Thyroid gland (tissue), 4 donors: ENCODE measurements at regions not wholly inside any gene's neighbourhood (a gene's known extent, or its start where the extent isn't known, plus 50 kb on each side); places are given as distances from the start of the nearest gene placed in this dataset.

Experiments used
- DNase-seq, 2 donors: peaks; one replicate each; pipeline ENCODE4 v3.0.0-alpha.2; 2019
- H3K27ac ChIP-seq, 3 donors: fragments of 200-600 bp; sonication (generic); 1 replicate in 2 of 3; 2 replicates in 1 of 3; pipeline ENCODE4 v1.5.1; 2016 to 2019; ENCODE audit warnings: mild to moderate bottlenecking in 1 of 3, moderate library complexity in 1 of 3
- H3K27me3 ChIP-seq: fragments of 200-600 bp; sonication (generic); one replicate; pipeline ENCODE4 v1.5.1; 2019
- H3K36me3 ChIP-seq, 2 donors: fragments of 200-600 bp; sonication (generic); one replicate each; pipeline ENCODE4 v1.5.1; 2016 to 2019
- H3K4me1 ChIP-seq, 2 donors: fragments of 200-600 bp; sonication (generic); one replicate each; pipeline ENCODE4 v1.5.1; 2017 to 2019
- H3K4me3 ChIP-seq, 3 donors: fragments of 200-600 bp; sonication (generic); replicated peaks in 1 of 3; 1 replicate in 2 of 3; 2 replicates in 1 of 3; pipeline ENCODE4 v1.5.1; 2016; ENCODE audit warnings: mild to moderate bottlenecking in 1 of 3
- H3K9me3 ChIP-seq: fragments of 200-600 bp; sonication (generic); one replicate; pipeline ENCODE4 v1.5.1; 2017
- POLR2A ChIP-seq, 2 donors: fragments of 450-650 bp; IDR thresholded peaks; one replicate each; pipeline ENCODE4 v1.6.1; 2017; ENCODE audit warnings: antibody characterized with exemption in 2 of 2, mild to moderate bottlenecking in 2 of 2, moderate library complexity in 1 of 2
- WGBS, 2 donors: methylation state at CpG; one replicate each; pipeline ENCODE4 v1.1.5; 2017; 5-methylcytosine and 5-hydroxymethylcytosine counted together
- intact Hi-C: fragments of 100-400 bp; cut with DNase I; formaldehyde crosslinking; loops from one replicate; pipeline ENCODE4 v1.15.1; 2023
- TF ChIP-seq, protein P1 (sequence below), 6 experiments: fragments of 200-600 bp in 3 of 6; fragments of 450-650 bp in 3 of 6; sonication (generic) in 3 of 6; IDR thresholded peaks; one replicate each; pipeline ENCODE4 v1.5.1; 2016 to 2019; ENCODE audit warnings: antibody characterized with exemption in 6 of 6, mild to moderate bottlenecking in 2 of 6, inconsistent platforms in 1 of 6, moderate library complexity in 1 of 6

DNA sequence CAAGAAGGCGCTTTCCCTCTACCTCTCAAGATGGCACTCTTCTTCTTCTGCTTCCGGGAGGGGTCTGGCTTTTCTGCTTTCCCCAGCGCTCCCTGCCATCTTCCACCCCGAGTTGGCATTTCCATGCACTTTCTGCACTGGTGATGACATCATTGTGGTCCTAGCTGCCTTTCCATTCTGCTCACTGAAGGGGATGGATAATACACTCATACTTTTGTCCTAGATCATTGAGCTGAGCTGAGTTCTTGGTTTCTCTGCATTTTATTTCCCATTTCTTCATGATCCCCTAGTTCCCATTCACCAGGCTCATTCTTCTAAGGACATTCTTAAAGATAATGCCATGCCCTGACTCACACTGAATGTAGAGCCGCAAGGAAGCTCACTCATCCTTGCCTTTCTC, 96.7 kb downstream of the EDN1 start:
- Histone ChIP-seq H3K27me3 (no peaks in the 10 kb centered on the region), H3K9me3 (no peaks in the 10 kb centered on the region), H3K36me3 (no peaks in the 10 kb centered on the region), H3K4me3 (no peak overlapping the region), H3K27ac (no peak overlapping the region), H3K4me1 (no peaks in the 10 kb centered on the region)
- WGBS, 2 donors = 85 to 87% methylated on average over 5 of the region's 5 CpGs
- no peak for TF ChIP-seq POLR2A (IDR thresholded peaks at IDR 0.05)
- TF ChIP-seq, protein P1, sequence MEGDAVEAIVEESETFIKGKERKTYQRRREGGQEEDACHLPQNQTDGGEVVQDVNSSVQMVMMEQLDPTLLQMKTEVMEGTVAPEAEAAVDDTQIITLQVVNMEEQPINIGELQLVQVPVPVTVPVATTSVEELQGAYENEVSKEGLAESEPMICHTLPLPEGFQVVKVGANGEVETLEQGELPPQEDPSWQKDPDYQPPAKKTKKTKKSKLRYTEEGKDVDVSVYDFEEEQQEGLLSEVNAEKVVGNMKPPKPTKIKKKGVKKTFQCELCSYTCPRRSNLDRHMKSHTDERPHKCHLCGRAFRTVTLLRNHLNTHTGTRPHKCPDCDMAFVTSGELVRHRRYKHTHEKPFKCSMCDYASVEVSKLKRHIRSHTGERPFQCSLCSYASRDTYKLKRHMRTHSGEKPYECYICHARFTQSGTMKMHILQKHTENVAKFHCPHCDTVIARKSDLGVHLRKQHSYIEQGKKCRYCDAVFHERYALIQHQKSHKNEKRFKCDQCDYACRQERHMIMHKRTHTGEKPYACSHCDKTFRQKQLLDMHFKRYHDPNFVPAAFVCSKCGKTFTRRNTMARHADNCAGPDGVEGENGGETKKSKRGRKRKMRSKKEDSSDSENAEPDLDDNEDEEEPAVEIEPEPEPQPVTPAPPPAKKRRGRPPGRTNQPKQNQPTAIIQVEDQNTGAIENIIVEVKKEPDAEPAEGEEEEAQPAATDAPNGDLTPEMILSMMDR (IDR thresholded peaks at IDR 0.05) = no peak
- no peak for DNase-seq
- intact Hi-C loops = no loop called here

DNA sequence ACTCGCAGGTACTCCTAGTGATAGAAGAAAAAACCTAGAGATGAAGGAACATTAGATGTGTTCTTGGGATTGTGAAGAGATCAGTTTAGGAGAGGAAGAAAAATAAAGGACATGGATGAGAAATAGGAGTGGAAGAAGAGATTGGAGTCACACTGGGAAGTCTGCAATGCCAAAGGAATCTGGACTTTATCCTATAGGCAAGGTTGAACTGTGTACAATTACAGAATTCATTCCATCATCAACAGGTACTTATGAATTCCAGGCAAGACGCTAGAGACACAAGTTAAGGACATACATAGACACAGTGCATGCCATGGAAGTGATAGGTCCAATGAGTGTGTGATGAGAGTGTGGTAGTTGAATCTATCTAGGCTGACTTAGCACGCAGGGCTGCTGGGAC, 101.3 kb downstream of the EDN1 start:
- intact Hi-C loops = no loop called here
- no peak overlapping the region for H3K4me3 ChIP-seq
- no peaks in the 10 kb centered on the region for H3K36me3 ChIP-seq
- no peak for DNase-seq
- H3K4me1 ChIP-seq = no peaks in the 10 kb centered on the region
- H3K9me3 ChIP-seq = no peaks in the 10 kb centered on the region
- no peak for TF ChIP-seq POLR2A (IDR thresholded peaks at IDR 0.05)
- TF ChIP-seq, protein P1 (IDR thresholded peaks at IDR 0.05) = no peak
- WGBS, 2 donors = 62 to 64% methylated on average over 3 of the region's 3 CpGs
- no peak overlapping the region for H3K27ac ChIP-seq
- no peaks in the 10 kb centered on the region for H3K27me3 ChIP-seq

DNA sequence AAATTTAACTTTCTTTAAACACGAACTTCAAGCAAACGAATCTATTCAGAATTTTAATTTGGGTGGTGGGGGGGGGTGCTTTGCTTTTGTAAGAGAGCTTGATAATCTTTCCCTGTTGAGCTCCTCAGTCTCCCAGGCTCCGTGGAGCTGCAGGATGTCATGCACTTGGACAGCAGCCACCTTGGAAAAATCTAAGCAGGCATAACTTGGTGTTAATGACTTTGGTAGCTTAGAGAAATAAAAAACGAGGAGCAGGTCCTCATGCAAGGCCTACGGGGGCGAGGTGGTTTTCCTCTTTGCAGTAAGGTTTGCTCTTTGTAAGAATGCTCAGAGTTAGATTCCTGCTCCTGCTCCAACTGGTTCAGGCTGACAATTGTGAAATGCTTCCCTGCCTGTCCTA, 102.3 kb downstream of the EDN1 start:
- no peaks in the 10 kb centered on the region for H3K9me3 ChIP-seq
- intact Hi-C loops = no loop called here
- H3K27ac ChIP-seq = no peak overlapping the region
- no peaks in the 10 kb centered on the region for H3K4me1 ChIP-seq
- no peaks in the 10 kb centered on the region for H3K36me3 ChIP-seq
- H3K4me3 ChIP-seq = no peak overlapping the region
- no peaks in the 10 kb centered on the region for H3K27me3 ChIP-seq
- 62 to 63% methylated on average over 6 of the region's 6 CpGs for WGBS, 2 donors
- no peak for DNase-seq
- TF ChIP-seq, protein P1 (IDR thresholded peaks at IDR 0.05) = no peak
- TF ChIP-seq POLR2A (IDR thresholded peaks at IDR 0.05) = no peak

DNA sequence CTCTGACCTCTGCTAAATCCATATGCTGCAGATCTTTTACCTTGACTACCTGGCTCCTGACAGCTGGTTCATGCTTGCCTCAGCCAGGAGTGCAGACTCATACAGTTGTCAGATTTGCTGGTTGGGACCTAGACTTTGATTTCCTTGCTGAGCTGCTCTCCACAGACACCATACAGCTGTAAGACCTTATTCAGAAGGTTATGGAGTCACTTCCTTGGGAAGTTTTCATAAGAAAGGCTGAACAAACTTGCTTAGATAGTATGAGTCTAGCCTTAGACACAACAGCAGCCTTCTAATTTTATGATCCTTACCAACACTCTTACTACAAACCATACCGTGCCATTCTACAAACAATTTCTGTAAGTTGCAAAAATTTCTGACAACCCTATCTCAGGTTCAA, 102.9 kb downstream of the EDN1 start:
- 93% methylated on average over 1 of the region's 1 CpG for WGBS, 2 donors
- Histone ChIP-seq H3K27ac (no peak overlapping the region), H3K4me3 (no peak overlapping the region), H3K4me1 (no peaks in the 10 kb centered on the region), H3K36me3 (no peaks in the 10 kb centered on the region), H3K27me3 (no peaks in the 10 kb centered on the region), H3K9me3 (no peaks in the 10 kb centered on the region)
- no peak for TF ChIP-seq POLR2A (IDR thresholded peaks at IDR 0.05)
- TF ChIP-seq, protein P1 (IDR thresholded peaks at IDR 0.05) = no peak
- no peak for DNase-seq
- intact Hi-C loops = no loop called here

DNA sequence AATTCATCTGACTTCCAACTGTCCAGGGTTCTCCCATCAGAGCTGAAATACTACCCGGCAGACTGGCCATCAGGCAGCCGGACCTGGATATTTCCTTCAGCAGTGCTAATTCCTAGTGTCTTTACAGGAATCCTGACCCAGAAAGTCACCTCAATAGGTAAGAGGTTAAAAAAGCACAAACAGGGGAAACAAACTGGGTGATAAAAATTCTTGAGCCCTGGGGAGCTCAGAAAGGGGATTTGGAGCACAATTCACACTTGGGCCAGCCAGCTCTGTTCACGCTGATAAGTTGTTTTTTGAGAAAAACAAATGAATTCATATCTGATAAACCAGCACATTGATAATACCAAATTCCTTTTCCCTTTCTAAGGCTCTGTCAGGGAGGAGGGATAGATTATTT, 104.0 kb downstream of the EDN1 start:
- TF ChIP-seq POLR2A (IDR thresholded peaks at IDR 0.05) = no peak
- TF ChIP-seq, protein P1 (IDR thresholded peaks at IDR 0.05) = no peak
- DNase-seq = no peak

More for the DNA sequence above, 104.0 kb downstream of the EDN1 start:
- H3K4me1 ChIP-seq = no peaks in the 10 kb centered on the region
- intact Hi-C loops = no loop called here
- H3K36me3 ChIP-seq = no peaks in the 10 kb centered on the region
- no peaks in the 10 kb centered on the region for H3K27me3 ChIP-seq
- WGBS, 2 donors = 89 to 91% methylated on average over 3 of the region's 3 CpGs
- H3K4me3 ChIP-seq = no peak overlapping the region
- no peaks in the 10 kb centered on the region for H3K9me3 ChIP-seq
- no peak overlapping the region for H3K27ac ChIP-seq
